NCI-H748 (cell line): ENCODE measurements at regions not wholly inside any gene's neighbourhood (a gene's known extent, or its start where the extent isn't known, plus 50 kb on each side); places are given as distances from the start of the nearest gene placed in this dataset.

Source experiments
- DNase-seq: peaks from one replicate; lab custom pipeline; 2025; ENCODE audit not compliant: unreplicated experiment; lab: John Stamatoyannopoulos, UW

GRCh38 chr11:70519117-70519516 is 120.8 kb downstream of the CTTN start:
- DNase-seq = no peak

GRCh38 chr11:70521475-70522308 is 123.4 kb downstream of the CTTN start:
- DNase-seq = no peak

GRCh38 chr11:70522309-70522592 is 123.9 kb downstream of the CTTN start:
- DNase-seq = no peak

- peak; percentile 90 for DNase-seq
Measured at GRCh38 chr11:70522593-70523311, 124.4 kb downstream of the CTTN start.

GRCh38 chr11:70523384-70524095 is 125.2 kb downstream of the CTTN start:
- no peak for DNase-seq

- no peak for DNase-seq
Measured at GRCh38 chr11:70524096-70524922, 126.0 kb downstream of the CTTN start.

GRCh38 chr11:70525006-70525405 is 126.7 kb downstream of the CTTN start:
- DNase-seq = no peak

GRCh38 chr11:70525466-70525865 is 127.1 kb downstream of the CTTN start:
- no peak for DNase-seq

- no peak for DNase-seq
Measured at GRCh38 chr11:70526116-70527045, 128.1 kb downstream of the CTTN start.

GRCh38 chr11:70527046-70527395 is 128.7 kb downstream of the CTTN start:
- no peak for DNase-seq

GRCh38 chr11:70527429-70528045 is 129.2 kb downstream of the CTTN start:
- no peak for DNase-seq

- DNase-seq = no peak
Measured at GRCh38 chr11:70528046-70528793, 129.9 kb downstream of the CTTN start.

GRCh38 chr11:70528794-70529580 is 130.7 kb downstream of the CTTN start:
- no peak for DNase-seq

GRCh38 chr11:70530010-70530409 is 131.7 kb downstream of the CTTN start:
- DNase-seq = no peak

- no peak for DNase-seq
Measured at GRCh38 chr11:70530629-70531185, 132.4 kb downstream of the CTTN start.

- DNase-seq = no peak
Measured at GRCh38 chr11:70531281-70532065, 133.1 kb downstream of the CTTN start.

GRCh38 chr11:70532066-70532440 is 133.7 kb downstream of the CTTN start:
- DNase-seq = no peak
